ENCODE measurements at regions not wholly inside any gene's neighbourhood (a gene's known extent, or its start where the extent isn't known, plus 50 kb on each side); places are given as distances from the start of the nearest gene placed in this dataset.
"Not testable (repeated sequence)": the region's sequence is repeated elsewhere in the genome, so short reads cannot be mapped to it uniquely, and the experiment has no call there.

GRCh38 chr12:89828575-89828974, 119.9 kb upstream of the ATP2B1 start:
- in situ Hi-C loops (cut with MboI; ENCODE audit: low pct_unique_long_range_greater_than_20kb, low sequenced_read_pairs): no loop called here
- DNase-seq: no peak

- no peak for DNase-seq
Measured at GRCh38 chr12:89827592-89827991, 119.0 kb upstream of the ATP2B1 start.

GRCh38 chr12:89826468-89826867, 117.8 kb upstream of the ATP2B1 start:
- no peak for DNase-seq
- in situ Hi-C loops (cut with MboI; ENCODE audit: low pct_unique_long_range_greater_than_20kb, low sequenced_read_pairs): no loop called here

More at GRCh38 chr12:89827592-89827991, 119.0 kb upstream of the ATP2B1 start:
- in situ Hi-C loops (cut with MboI; ENCODE audit: low pct_unique_long_range_greater_than_20kb, low sequenced_read_pairs): no loop called here

- no peak for DNase-seq
- in situ Hi-C loops (cut with MboI; ENCODE audit: low pct_unique_long_range_greater_than_20kb, low sequenced_read_pairs): no loop called here
Measured at GRCh38 chr12:89825591-89826449, 117.2 kb upstream of the ATP2B1 start.

GRCh38 chr12:89824822-89825221, 116.2 kb upstream of the ATP2B1 start:
- no peak for DNase-seq
- in situ Hi-C loops (cut with MboI; ENCODE audit: low pct_unique_long_range_greater_than_20kb, low sequenced_read_pairs): no loop called here

GRCh38 chr12:89822992-89823391, 114.4 kb upstream of the ATP2B1 start:
- in situ Hi-C loops (cut with MboI; ENCODE audit: low pct_unique_long_range_greater_than_20kb, low sequenced_read_pairs): not testable (repeated sequence)

GRCh38 chr12:89821896-89822295, 113.3 kb upstream of the ATP2B1 start:
- DNase-seq: no peak
- in situ Hi-C loops (cut with MboI; ENCODE audit: low pct_unique_long_range_greater_than_20kb, low sequenced_read_pairs): no loop called here

More at GRCh38 chr12:89822992-89823391, 114.4 kb upstream of the ATP2B1 start:
- DNase-seq: not testable (repeated sequence)

- no peak for DNase-seq
- in situ Hi-C loops (cut with MboI; ENCODE audit: low pct_unique_long_range_greater_than_20kb, low sequenced_read_pairs): no loop called here
Measured at GRCh38 chr12:89817501-89818226, 109.0 kb upstream of the ATP2B1 start.

GRCh38 chr12:89815225-89815624, 106.6 kb upstream of the ATP2B1 start:
- in situ Hi-C loops (cut with MboI; ENCODE audit: low pct_unique_long_range_greater_than_20kb, low sequenced_read_pairs): no loop called here
- DNase-seq: no peak

GRCh38 chr12:89803412-89803811, 94.8 kb upstream of the ATP2B1 start:
- in situ Hi-C loops (cut with MboI; ENCODE audit: low pct_unique_long_range_greater_than_20kb, low sequenced_read_pairs): no loop called here
- no peak for DNase-seq

GRCh38 chr12:89801284-89801683, 92.6 kb upstream of the ATP2B1 start:
- DNase-seq: peak; percentile 28
- in situ Hi-C loops (cut with MboI; ENCODE audit: low pct_unique_long_range_greater_than_20kb, low sequenced_read_pairs): no loop called here

- in situ Hi-C loops (cut with MboI; ENCODE audit: low pct_unique_long_range_greater_than_20kb, low sequenced_read_pairs): no loop called here
- DNase-seq: no peak
Measured at GRCh38 chr12:89800435-89800834, 91.8 kb upstream of the ATP2B1 start.

- in situ Hi-C loops (cut with MboI; ENCODE audit: low pct_unique_long_range_greater_than_20kb, low sequenced_read_pairs): no loop called here
- DNase-seq: no peak
Measured at GRCh38 chr12:89799316-89799715, 90.7 kb upstream of the ATP2B1 start.

- no peak for DNase-seq
- in situ Hi-C loops (cut with MboI; ENCODE audit: low pct_unique_long_range_greater_than_20kb, low sequenced_read_pairs): no loop called here
Measured at GRCh38 chr12:89797436-89797835, 88.8 kb upstream of the ATP2B1 start.

GRCh38 chr12:89796798-89797382, 88.3 kb upstream of the ATP2B1 start:
- in situ Hi-C loops (cut with MboI; ENCODE audit: low pct_unique_long_range_greater_than_20kb, low sequenced_read_pairs): no loop called here
- no peak for DNase-seq

- in situ Hi-C loops (cut with MboI; ENCODE audit: low pct_unique_long_range_greater_than_20kb, low sequenced_read_pairs): no loop called here
- DNase-seq: no peak
Measured at GRCh38 chr12:89793946-89794345, 85.3 kb upstream of the ATP2B1 start.

GRCh38 chr12:89791286-89791685, 82.6 kb upstream of the ATP2B1 start:
- in situ Hi-C loops (cut with MboI; ENCODE audit: low pct_unique_long_range_greater_than_20kb, low sequenced_read_pairs): no loop called here
- DNase-seq: no peak

- in situ Hi-C loops (cut with MboI; ENCODE audit: low pct_unique_long_range_greater_than_20kb, low sequenced_read_pairs): no loop called here
- DNase-seq: peak; percentile 72
Measured at GRCh38 chr12:89789862-89790261, 81.2 kb upstream of the ATP2B1 start.

- DNase-seq: no peak
- in situ Hi-C loops (cut with MboI; ENCODE audit: low pct_unique_long_range_greater_than_20kb, low sequenced_read_pairs): no loop called here
Measured at GRCh38 chr12:89787763-89788162, 79.1 kb upstream of the ATP2B1 start.

- in situ Hi-C loops (cut with MboI; ENCODE audit: low pct_unique_long_range_greater_than_20kb, low sequenced_read_pairs): no loop called here
- DNase-seq: no peak
Measured at GRCh38 chr12:89786177-89786810, 77.7 kb upstream of the ATP2B1 start.

All from KBM-7 (cell line).